IPS-NIHi11 (cell line): ENCODE measurements at regions not wholly inside any gene's neighbourhood (a gene's known extent, or its start where the extent isn't known, plus 50 kb on each side); places are given as distances from the start of the nearest gene placed in this dataset.
"Not testable (repeated sequence)": the region's sequence is repeated elsewhere in the genome, so short reads cannot be mapped to it uniquely, and the experiment has no call there.

Source experiments
- DNase-seq: peaks from one replicate; pipeline ENCODE4 v3.0.0; 2012; ENCODE audit warnings: mixed read lengths, low spot score

DNA sequence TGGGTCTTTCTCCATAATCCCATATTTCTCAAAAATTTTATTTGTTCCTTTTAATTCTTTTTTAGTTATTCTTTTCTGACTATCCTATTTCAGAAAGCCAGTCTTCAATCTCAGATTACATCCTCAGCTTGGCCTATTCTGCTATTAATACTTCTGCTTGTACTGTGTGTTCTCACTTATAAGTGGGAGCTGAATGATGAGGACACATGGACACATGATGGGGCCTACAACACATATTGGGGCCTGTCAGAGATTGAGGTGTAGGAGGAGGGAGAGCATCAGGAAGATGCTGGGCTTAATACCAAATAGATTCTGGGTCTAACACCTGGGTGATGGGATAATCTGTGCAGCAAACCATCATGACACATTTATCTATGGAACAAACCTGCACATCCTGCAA lies 82.3 kb downstream of the MAGEE1 start:
- DNase-seq = no peak

DNA sequence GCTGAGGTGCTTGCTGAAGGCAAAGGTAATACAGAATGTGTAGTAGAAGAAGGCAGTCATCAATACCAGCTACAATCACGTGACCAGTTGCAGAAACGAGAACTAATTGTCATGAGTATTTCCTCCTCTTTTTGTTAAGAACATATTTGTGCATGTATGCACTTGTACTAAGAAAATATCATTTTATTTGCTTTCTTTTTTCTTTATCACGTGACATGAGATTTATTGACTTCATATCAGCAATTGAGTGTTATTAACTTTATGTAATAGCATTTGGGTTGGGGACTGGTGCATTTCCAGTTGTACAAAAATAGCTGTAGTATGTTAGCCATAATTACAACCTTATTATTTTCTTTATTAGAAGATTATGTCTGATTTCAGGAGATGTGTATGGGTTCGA lies 90.0 kb downstream of the MAGEE1 start:
- DNase-seq = no peak

DNA sequence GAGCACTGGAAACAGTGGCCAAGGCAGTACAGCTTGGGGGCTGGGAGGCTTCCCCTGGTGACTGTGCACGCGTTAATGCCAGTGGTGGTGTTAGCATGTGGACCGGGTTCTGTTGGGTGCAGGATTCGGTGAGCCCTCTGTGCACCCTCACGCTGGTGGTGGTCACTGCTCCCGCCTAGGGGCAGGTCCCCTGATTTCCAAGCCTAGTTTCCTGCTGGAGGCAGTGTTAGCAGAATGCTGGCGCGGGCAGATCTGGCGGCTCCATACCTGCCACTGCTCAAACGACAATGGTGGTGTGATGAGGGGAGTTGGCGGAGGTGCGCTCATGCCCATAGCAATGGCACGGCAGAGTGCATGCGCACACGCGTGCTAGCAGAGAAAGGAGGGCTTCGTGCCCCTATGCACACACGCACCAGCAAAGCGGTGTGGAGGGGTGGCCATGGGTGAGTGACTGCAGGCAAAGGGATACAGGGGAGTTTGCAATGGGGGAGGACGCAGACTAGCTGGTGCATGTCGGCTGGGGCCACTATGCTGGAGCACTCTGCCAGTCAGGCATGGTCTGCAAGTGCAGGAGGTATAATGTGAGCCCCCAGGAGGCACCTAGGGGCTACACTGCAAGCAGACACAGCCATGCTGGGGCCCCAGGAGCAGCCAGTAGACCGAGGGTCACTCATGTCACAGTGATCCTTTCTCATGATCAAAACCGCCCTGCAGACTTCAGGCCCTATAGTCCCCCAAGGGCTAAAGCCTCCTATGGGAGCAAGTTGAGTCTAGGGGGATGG lies 93.0 kb downstream of the MAGEE1 start:
- no peak for DNase-seq

DNA sequence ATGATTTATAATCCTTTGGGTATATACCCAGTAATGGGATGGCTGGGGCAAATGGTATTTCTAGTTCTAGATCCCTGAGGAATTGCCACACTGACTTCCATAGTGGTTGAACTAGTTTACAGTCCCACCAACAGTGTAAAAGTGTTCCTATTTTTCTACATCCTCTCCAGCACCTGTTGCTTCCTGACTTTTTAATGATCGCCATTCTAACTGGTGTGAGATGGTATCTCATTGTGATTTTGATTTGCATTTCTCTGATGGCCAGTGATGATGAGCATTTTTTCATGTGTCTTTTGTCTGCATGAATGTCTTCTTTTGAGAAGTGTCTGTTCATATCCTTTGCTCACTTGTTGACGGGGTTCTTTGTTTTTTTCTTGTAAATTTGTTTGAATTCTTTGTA lies 108.2 kb downstream of the MAGEE1 start:
- DNase-seq = not testable (repeated sequence)

DNA sequence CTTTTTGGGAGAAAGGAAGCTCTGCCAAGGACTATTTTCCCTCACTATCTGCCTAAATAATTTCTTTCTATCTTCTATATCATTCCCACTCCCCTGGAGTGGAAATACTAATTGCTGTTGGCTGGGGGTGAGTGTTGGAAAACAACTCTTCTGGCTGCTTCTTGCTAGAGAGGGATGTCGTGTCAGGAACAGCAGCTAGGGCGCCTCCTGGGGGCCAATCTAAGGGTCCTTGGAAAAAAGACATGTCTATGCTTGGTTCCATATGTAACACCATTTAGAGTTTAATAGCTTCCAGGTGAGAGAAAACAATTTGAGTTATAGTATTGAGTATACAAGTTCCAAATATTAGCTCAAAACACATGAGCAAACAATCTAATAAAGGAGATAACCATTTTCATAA lies 111.3 kb downstream of the MAGEE1 start:
- DNase-seq = no peak

DNA sequence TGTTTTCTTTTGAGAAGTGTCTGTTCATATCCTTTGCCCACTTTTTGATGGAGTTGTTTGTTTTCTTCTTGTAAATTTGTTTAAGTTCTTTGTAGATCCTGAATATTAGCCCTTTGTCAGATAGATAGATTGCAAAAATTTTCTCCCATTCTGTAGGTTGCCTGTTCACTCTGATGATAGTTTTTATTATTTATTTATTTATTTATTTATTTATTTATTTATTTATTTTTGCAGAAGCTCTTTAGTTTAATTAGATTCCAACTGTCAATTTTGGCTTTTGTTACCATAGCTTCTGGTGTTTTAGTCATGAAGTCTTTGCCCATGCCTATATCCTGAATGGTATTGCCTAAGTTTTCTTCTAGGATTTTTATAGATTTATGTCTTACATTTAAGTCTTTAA lies 115.9 kb downstream of the MAGEE1 start:
- not testable (repeated sequence) for DNase-seq

DNA sequence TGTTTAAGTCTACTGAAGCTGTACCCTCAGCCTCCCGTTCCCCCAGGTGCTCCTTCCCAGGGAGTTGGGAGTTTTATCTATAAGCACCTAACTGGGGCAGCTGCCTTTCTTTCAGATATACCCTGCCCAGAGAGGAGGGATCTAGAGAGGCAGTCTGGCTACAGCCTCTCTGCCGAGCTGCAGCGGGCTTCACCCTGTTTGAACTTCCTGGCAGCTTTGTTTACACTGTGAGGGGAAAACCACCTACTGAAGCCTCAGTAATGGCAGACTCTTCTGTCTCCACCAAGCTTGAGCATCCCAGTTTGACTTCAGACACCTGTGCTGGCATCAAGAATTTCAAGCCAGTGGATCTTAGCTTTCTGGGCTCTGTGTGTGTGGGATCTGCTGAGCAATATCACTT lies 122.5 kb downstream of the MAGEE1 start:
- DNase-seq = no peak

DNA sequence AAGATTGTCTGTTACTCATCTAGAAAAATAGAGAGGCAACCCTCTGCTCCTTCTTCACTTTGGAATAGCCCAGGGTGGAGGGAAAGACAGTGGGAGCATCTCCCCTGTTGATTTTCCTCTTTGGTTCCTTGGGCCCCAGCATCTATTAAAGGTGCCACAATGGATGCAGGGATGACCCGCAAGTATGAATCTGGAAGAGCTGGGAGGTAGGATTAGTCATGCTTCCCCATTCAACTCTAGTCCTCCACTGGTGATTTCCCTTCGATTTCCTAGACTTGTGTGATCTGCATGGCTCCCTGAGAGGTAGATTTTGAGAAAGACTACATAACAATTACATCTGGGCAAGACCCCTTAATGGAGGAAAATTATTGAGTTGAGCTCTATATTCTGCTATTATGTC lies 127.8 kb downstream of the MAGEE1 start:
- no peak for DNase-seq

GRCh38 chrX:76555816-76556215 lies 128.3 kb downstream of the MAGEE1 start:
- DNase-seq = peak; percentile 17

DNA sequence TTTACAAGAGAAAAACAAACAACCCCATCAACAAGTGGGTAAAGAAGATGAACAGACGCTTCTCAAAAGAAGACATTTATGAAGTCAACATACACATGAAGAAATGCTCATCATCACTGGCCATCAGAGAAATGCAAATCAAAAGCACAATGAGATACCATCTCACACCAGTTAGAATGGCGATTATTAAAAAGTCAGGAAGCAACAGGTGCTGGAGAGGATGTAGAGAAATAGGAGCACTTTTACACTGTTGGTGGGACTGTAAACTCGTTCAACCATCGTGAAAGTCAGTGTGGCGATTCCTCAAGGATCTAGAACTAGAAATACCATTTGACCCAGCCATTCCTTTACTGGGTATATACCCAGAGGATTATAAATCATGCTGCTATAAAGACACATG lies 137.3 kb downstream of the MAGEE1 start:
- DNase-seq = not testable (repeated sequence)

DNA sequence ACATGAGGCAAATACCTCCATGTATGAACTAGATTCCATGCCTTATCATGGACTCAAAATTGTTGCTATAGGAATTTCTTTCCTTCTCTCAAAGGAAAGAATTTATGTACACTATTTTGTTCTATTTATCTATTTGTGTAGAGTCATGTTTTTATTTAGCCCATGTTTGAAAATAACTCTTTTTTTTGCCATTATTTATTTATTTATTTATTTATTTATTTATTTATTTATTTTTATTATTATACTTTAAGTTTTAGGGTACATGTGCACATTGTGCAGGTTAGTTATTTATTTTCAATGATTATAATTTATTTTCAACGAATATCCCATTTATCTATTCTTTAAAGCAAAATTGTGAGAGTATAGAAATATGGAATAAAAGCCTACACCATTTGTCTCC lies 177.9 kb downstream of the MAGEE1 start:
- no peak for DNase-seq

DNA sequence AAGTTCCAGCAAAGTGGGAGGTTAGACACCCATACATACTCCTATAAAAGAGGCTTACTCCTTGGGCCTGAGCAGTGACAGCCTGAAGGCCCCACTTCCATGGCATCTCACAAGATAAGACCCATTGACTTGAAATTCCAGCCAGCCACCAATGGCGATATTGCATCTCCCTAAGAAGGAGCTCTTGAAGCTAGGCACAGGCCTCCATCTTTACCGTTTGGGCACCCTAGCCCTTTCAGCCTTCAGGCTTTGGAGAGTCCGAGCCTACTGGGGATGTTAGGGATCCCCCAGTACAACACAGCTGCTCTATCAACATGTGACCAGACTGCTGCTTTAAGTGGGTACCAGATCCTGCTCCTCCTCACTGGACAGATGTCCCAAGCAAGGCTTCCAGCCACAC lies 189.5 kb downstream of the MAGEE1 start:
- no peak for DNase-seq

GRCh38 chrX:76643590-76643989 lies 216.1 kb downstream of the MAGEE1 start:
- DNase-seq = no peak

GRCh38 chrX:76651369-76651768 lies 223.9 kb downstream of the MAGEE1 start:
- DNase-seq = not testable (repeated sequence)

GRCh38 chrX:76657499-76657898 lies 230.0 kb downstream of the MAGEE1 start:
- no peak for DNase-seq
